Stomach (tissue), 8 donors: ENCODE measurements at regions not wholly inside any gene's neighbourhood (a gene's known extent, or its start where the extent isn't known, plus 50 kb on each side); places are given as distances from the start of the nearest gene placed in this dataset.
"Not testable (repeated sequence)": the region's sequence is repeated elsewhere in the genome, so short reads cannot be mapped to it uniquely, and the experiment has no call there.

ENCODE experiments used
- DNase-seq, 2 donors: peaks; one replicate each; pipeline versions ENCODE4 v3.0.0 to v3.0.0-alpha.2; 2013 to 2019
- H3K27ac ChIP-seq, 5 donors: fragments of 200-600 bp in 4 of 5; sonication (generic) in 4 of 5; one replicate each; pipeline ENCODE4 v1.5.1; 2013 to 2019; ENCODE audit warnings: mild to moderate bottlenecking in 1 of 5, moderate library complexity in 1 of 5
- H3K27me3 ChIP-seq, 3 donors: fragments of 200-600 bp; sonication (generic); one replicate each; pipeline ENCODE4 v1.5.1; 2017 to 2019; ENCODE audit warnings: mixed run types in 1 of 3
- H3K36me3 ChIP-seq, 4 donors: fragments of 200-600 bp; sonication (generic); 1 replicate in 3 of 4; 2 replicates in 1 of 4; pipeline ENCODE4 v1.5.1; 2016 to 2019
- H3K4me1 ChIP-seq, 4 donors: fragments of 200-600 bp; sonication (generic); one replicate each; pipeline ENCODE4 v1.5.1; 2016 to 2019
- H3K4me3 ChIP-seq, 4 donors: fragments of 200-600 bp; sonication (generic) in 3 of 4; one replicate each; pipeline ENCODE4 v1.5.1; 2016 to 2019; ENCODE audit warnings: mild to moderate bottlenecking in 1 of 4
- H3K9me3 ChIP-seq, 4 donors: fragments of 200-600 bp; sonication (generic); one replicate each; pipeline ENCODE4 v1.5.1; 2016 to 2019
- EP300 ChIP-seq: sonication (generic); formaldehyde crosslinking; IDR thresholded peaks from one replicate; pipeline ENCODE4 v1.6.1; 2017; ENCODE audit warnings: antibody characterized with exemption
- POLR2A ChIP-seq, 4 donors: fragments of 450-650 bp; IDR thresholded peaks; one replicate each; pipeline ENCODE4 v1.6.1; 2016; ENCODE audit warnings: antibody characterized with exemption in 4 of 4, control low read depth in 2 of 4, mild to moderate bottlenecking in 1 of 4, moderate library complexity in 1 of 4
- POLR2AphosphoS5 ChIP-seq, 3 donors: sonication (generic); formaldehyde crosslinking; IDR thresholded peaks; one replicate each; pipeline ENCODE4 v1.6.1; 2016; ENCODE audit warnings: antibody characterized with exemption in 3 of 3
- WGBS, 5 donors: extraction: QIAGEN DNeasy Blood & Tissue Kit in 3 of 5; methylation state at CpG; one replicate each; pipeline versions ENCODE4 v1.1.5 to v1.1.7; 2013 to 2018; 5-methylcytosine and 5-hydroxymethylcytosine counted together
- intact Hi-C: fragments of 100-400 bp; cut with DNase I; formaldehyde crosslinking; loops from one replicate; pipeline ENCODE4 v1.15.1; 2023; ENCODE audit warnings: low total_unique reads
- TF ChIP-seq, protein P1 (sequence below), 7 experiments: fragments of 450-650 bp in 4 of 7; fragments of 200-600 bp in 3 of 7; sonication (generic) in 3 of 7; IDR thresholded peaks; one replicate each; pipeline ENCODE4 v1.5.1; 2016 to 2019; ENCODE audit warnings: antibody characterized with exemption in 7 of 7, control low read depth in 2 of 7, mild to moderate bottlenecking in 1 of 7
- donor health status: healthy with polysubstance abuse.
- donor health status: Bipolar disorder and iron deficiency.
- donor health status: healthy.

DNA sequence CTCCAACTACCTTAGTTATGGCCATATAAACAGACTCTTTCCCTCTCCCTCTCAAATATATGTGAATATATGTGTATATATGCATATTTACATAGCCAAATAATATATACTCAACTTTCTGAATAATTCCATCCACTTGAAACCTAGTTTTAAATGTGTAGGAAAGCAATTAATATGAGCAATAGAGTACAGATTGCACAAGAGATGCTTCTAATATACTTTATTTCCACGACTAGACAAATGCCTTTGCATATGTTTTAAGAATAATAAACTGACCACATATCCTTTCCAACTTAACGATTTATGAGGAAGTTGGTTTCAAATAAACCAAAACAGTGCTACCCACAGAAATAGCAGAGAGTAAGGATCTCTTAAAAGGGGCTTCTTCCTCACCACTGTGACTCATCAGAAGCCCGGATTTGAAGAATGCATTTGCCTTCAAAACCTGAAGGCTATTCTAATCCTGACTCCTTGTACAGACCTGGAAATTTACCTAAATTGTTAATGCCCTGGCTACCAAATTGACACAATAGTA is 266.3 kb downstream of the AHR start:
- H3K27me3 ChIP-seq, result no peaks in the 10 kb centered on the region
- no peak for DNase-seq
- peaks cover 0 to 4% (median 0%) of the 10 kb centered on the region in 4 donors for H3K9me3 ChIP-seq
- WGBS, 5 donors, result 34 to 52% (median 49%) methylated on average over 3 of the region's 3 CpGs
- no peak overlapping the region for H3K4me3 ChIP-seq
- no peak overlapping the region for H3K27ac ChIP-seq
- no peak for TF ChIP-seq POLR2A (IDR thresholded peaks at IDR 0.05)
- TF ChIP-seq, protein P1, sequence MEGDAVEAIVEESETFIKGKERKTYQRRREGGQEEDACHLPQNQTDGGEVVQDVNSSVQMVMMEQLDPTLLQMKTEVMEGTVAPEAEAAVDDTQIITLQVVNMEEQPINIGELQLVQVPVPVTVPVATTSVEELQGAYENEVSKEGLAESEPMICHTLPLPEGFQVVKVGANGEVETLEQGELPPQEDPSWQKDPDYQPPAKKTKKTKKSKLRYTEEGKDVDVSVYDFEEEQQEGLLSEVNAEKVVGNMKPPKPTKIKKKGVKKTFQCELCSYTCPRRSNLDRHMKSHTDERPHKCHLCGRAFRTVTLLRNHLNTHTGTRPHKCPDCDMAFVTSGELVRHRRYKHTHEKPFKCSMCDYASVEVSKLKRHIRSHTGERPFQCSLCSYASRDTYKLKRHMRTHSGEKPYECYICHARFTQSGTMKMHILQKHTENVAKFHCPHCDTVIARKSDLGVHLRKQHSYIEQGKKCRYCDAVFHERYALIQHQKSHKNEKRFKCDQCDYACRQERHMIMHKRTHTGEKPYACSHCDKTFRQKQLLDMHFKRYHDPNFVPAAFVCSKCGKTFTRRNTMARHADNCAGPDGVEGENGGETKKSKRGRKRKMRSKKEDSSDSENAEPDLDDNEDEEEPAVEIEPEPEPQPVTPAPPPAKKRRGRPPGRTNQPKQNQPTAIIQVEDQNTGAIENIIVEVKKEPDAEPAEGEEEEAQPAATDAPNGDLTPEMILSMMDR (IDR thresholded peaks at IDR 0.05), result no peak
- TF ChIP-seq EP300, result no peak
- TF ChIP-seq POLR2AphosphoS5 (IDR thresholded peaks at IDR 0.05), result no peak
- peaks cover 0 to under 1% (median 0%) of the 10 kb centered on the region in 4 donors for H3K4me1 ChIP-seq
- intact Hi-C loops, result no loop called here
- H3K36me3 ChIP-seq, result no peaks in the 10 kb centered on the region

DNA sequence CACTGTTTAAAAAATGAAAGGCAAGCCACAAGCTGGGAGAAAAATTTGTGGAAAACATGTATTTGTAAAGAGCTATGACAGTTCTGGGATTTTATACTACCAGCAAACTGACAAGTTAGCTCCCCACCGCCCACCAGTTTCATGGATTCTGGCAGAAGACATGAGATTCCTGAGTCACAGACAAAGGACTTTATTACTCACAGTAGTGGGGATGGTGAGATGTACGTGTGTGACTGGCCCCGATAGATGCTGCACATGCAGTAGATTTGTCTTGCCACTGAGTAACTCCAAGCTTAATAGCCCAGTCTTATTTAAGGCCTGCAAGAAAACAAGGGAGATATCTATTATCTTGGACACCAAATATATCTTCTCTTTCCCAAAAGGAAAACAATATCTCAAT is 281.7 kb downstream of the AHR start:
- 67 to 86% (median 80%) methylated on average over 3 of the region's 3 CpGs for WGBS, 5 donors
- no peaks in the 10 kb centered on the region for H3K36me3 ChIP-seq
- TF ChIP-seq POLR2AphosphoS5 (IDR thresholded peaks at IDR 0.05) (no peak), EP300 (no peak), POLR2A (IDR thresholded peaks at IDR 0.05) (no peak)
- TF ChIP-seq, protein P1 (IDR thresholded peaks at IDR 0.05), result no peak
- no peaks in the 10 kb centered on the region for H3K27me3 ChIP-seq
- no peak for DNase-seq
- H3K4me3 ChIP-seq, result no peak overlapping the region
- intact Hi-C loops, result no loop called here
- no peaks in the 10 kb centered on the region for H3K4me1 ChIP-seq
- H3K27ac ChIP-seq, result no peak overlapping the region
- H3K9me3 ChIP-seq, result peaks cover 4 to 21% (median 7%) of the 10 kb centered on the region in 4 donors

- no peaks in the 10 kb centered on the region for H3K36me3 ChIP-seq
- H3K9me3 ChIP-seq, result peaks cover 4 to 21% (median 7%) of the 10 kb centered on the region in 4 donors
- no peak for DNase-seq
- TF ChIP-seq EP300 (no peak), POLR2A (IDR thresholded peaks at IDR 0.05) (no peak), POLR2AphosphoS5 (IDR thresholded peaks at IDR 0.05) (no peak)
- TF ChIP-seq, protein P1 (IDR thresholded peaks at IDR 0.05), result no peak
- no peak overlapping the region for H3K27ac ChIP-seq
- H3K27me3 ChIP-seq, result no peaks in the 10 kb centered on the region
- intact Hi-C loops, result no loop called here
- no peak overlapping the region for H3K4me3 ChIP-seq
- no peaks in the 10 kb centered on the region for H3K4me1 ChIP-seq
- 65 to 88% (median 84%) methylated on average over 1 of the region's 1 CpG for WGBS, 5 donors
Measured at GRCh38 chr7:17580856-17581255, 282.4 kb downstream of the AHR start.

DNA sequence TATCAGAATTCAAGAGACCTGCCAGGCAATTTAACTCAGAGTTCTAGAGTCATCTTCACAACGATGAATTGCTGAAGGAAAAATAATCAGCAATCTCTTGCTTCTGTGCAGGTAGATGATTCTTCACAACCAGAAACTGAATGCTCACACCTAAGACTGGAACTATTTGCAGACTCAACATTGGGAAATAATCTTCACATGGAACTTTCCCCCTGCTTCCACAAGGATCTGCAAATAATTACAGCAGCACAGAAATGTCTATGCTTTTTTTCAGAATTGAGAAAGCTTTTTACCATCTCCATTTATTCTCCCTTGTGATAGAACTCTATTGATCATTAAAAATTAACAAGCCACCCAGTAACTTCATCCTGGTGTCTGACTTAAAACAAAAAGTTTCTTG is 282.8 kb downstream of the AHR start:
- intact Hi-C loops, result no loop called here
- Histone ChIP-seq H3K36me3 (no peaks in the 10 kb centered on the region), H3K27me3 (no peaks in the 10 kb centered on the region), H3K4me1 (no peaks in the 10 kb centered on the region), H3K27ac (no peak overlapping the region), H3K9me3 (peaks cover 4 to 21% (median 7%) of the 10 kb centered on the region in 4 donors), H3K4me3 (no peak overlapping the region)
- WGBS, 5 donors, result 66 to 90% (median 75%) methylated on average over 1 of the region's 1 CpG
- DNase-seq, result no peak
- TF ChIP-seq EP300, result no peak
- TF ChIP-seq, protein P1 (IDR thresholded peaks at IDR 0.05), result no peak
- TF ChIP-seq POLR2AphosphoS5 (IDR thresholded peaks at IDR 0.05), result no peak
- no peak for TF ChIP-seq POLR2A (IDR thresholded peaks at IDR 0.05)

GRCh38 chr7:17582696-17583095 is 284.2 kb downstream of the AHR start:
- H3K4me1 ChIP-seq, H3K27ac ChIP-seq, DNase-seq, intact Hi-C loops, H3K36me3 ChIP-seq, H3K4me3 ChIP-seq, H3K9me3 ChIP-seq, H3K27me3 ChIP-seq: not testable (repeated sequence)
- WGBS, 5 donors, result 83 to 97% (median 87%) methylated on average over 2 of the region's 2 CpGs
